NCI-H2107 treated with DMSO at 0.1 percent for 48 hours (cell line): ENCODE measurements at regions not wholly inside any gene's neighbourhood (a gene's known extent, or its start where the extent isn't known, plus 50 kb on each side); places are given as distances from the start of the nearest gene placed in this dataset.
"Not testable (repeated sequence)": the region's sequence is repeated elsewhere in the genome, so short reads cannot be mapped to it uniquely, and the experiment has no call there.

Source experiments
- DNase-seq: peaks from one replicate; lab custom pipeline; 2025; ENCODE audit not compliant: unreplicated experiment; lab: John Stamatoyannopoulos, UW

- DNase-seq, result no peak
Observed at GRCh38 chr7:68050627-68051026, 1054.0 kb downstream of the TYW1 start.

GRCh38 chr7:68058014-68058413 is 1061.4 kb downstream of the TYW1 start:
- no peak for DNase-seq

- no peak for DNase-seq
Observed at GRCh38 chr7:68063171-68063570, 1066.5 kb downstream of the TYW1 start.

GRCh38 chr7:68065581-68065980 is 1068.9 kb downstream of the TYW1 start:
- DNase-seq, result no peak

- no peak for DNase-seq
Observed at GRCh38 chr7:68067845-68068244, 1071.2 kb downstream of the TYW1 start.

GRCh38 chr7:68070992-68071391 is 1074.4 kb downstream of the TYW1 start:
- no peak for DNase-seq

- DNase-seq, result no peak
Observed at GRCh38 chr7:68073701-68074100, 1077.1 kb downstream of the TYW1 start.

GRCh38 chr7:68074242-68074641 is 1077.6 kb downstream of the TYW1 start:
- no peak for DNase-seq

- no peak for DNase-seq
Observed at GRCh38 chr7:68078157-68078710, 1081.6 kb downstream of the TYW1 start.

GRCh38 chr7:68082066-68082960 is 1085.7 kb downstream of the TYW1 start:
- DNase-seq, result not testable (repeated sequence)

- DNase-seq, result not testable (repeated sequence)
Observed at GRCh38 chr7:68082961-68083657, 1086.5 kb downstream of the TYW1 start.

GRCh38 chr7:68087401-68087800 is 1090.8 kb downstream of the TYW1 start:
- no peak for DNase-seq

GRCh38 chr7:68088879-68089278 is 1092.2 kb downstream of the TYW1 start:
- no peak for DNase-seq

- DNase-seq, result not testable (repeated sequence)
Observed at GRCh38 chr7:68090256-68090655, 1093.6 kb downstream of the TYW1 start.

- no peak for DNase-seq
Observed at GRCh38 chr7:68103319-68103718, 1106.7 kb downstream of the TYW1 start.

- no peak for DNase-seq
Observed at GRCh38 chr7:68107261-68107660, 1110.6 kb downstream of the TYW1 start.

GRCh38 chr7:68107968-68108367 is 1111.3 kb downstream of the TYW1 start:
- no peak for DNase-seq

GRCh38 chr7:68109299-68109698 is 1112.7 kb downstream of the TYW1 start:
- DNase-seq, result no peak

GRCh38 chr7:68119411-68119810 is 1122.8 kb downstream of the TYW1 start:
- no peak for DNase-seq

- DNase-seq, result no peak
Observed at GRCh38 chr7:68121056-68121455, 1124.4 kb downstream of the TYW1 start.

GRCh38 chr7:68121655-68122054 is 1125.0 kb downstream of the TYW1 start:
- DNase-seq, result no peak

- DNase-seq, result no peak
Observed at GRCh38 chr7:68122801-68123200, 1126.2 kb downstream of the TYW1 start.
